Liver (tissue), 7 donors: ENCODE measurements at regions not wholly inside any gene's neighbourhood (a gene's known extent, or its start where the extent isn't known, plus 50 kb on each side); places are given as distances from the start of the nearest gene placed in this dataset.

Source experiments
- DNase-seq: peaks from one replicate; pipeline ENCODE4 v3.0.0-alpha.2; 2017; ENCODE audit warnings: low spot score
- H3K27ac ChIP-seq, 2 donors: one replicate each; pipeline ENCODE4 v1.7.0; 2013; ENCODE audit warnings: inconsistent platforms in 2 of 2, low read length in 2 of 2, control low read depth in 1 of 2, low read depth in 1 of 2, mild to moderate bottlenecking in 1 of 2
- H3K27me3 ChIP-seq, 4 donors: one replicate each; pipeline versions ENCODE4 v1.6.1 to v1.7.0; 2013; ENCODE audit warnings: low read length in 3 of 4, inconsistent platforms in 1 of 4, mild to moderate bottlenecking in 1 of 4, moderate library complexity in 1 of 4; ENCODE audit not compliant: control insufficient read depth in 4 of 4, insufficient read depth in 4 of 4
- H3K36me3 ChIP-seq, 4 donors: one replicate each; pipeline versions ENCODE4 v1.6.1 to v1.7.0; 2013; ENCODE audit warnings: low read length in 3 of 4, mild to moderate bottlenecking in 3 of 4, low read depth in 1 of 4, moderate library complexity in 1 of 4; ENCODE audit not compliant: control insufficient read depth in 4 of 4, insufficient read depth in 3 of 4
- H3K4me1 ChIP-seq, 4 donors: one replicate each; pipeline versions ENCODE4 v1.6.1 to v1.7.0; 2013; ENCODE audit warnings: low read length in 3 of 4, mild to moderate bottlenecking in 3 of 4, moderate library complexity in 1 of 4; ENCODE audit not compliant: control insufficient read depth in 4 of 4, insufficient read depth in 4 of 4
- H3K4me3 ChIP-seq, 3 donors: one replicate each; pipeline versions ENCODE4 v1.6.1 to v1.7.0; 2013; ENCODE audit warnings: low read length in 3 of 3, control low read depth in 1 of 3, low read depth in 1 of 3, mild to moderate bottlenecking in 1 of 3
- H3K9ac ChIP-seq, 2 donors: one replicate each; pipeline ENCODE4 v1.7.0; 2013; ENCODE audit warnings: low read length in 2 of 2, mild to moderate bottlenecking in 2 of 2, moderate library complexity in 2 of 2, control low read depth in 1 of 2, low read depth in 1 of 2
- H3K9me3 ChIP-seq, 4 donors: one replicate each; pipeline versions ENCODE4 v1.6.1 to v1.7.0; 2013; ENCODE audit warnings: low read length in 3 of 4; ENCODE audit not compliant: control insufficient read depth in 4 of 4
- EGR1 ChIP-seq, 2 donors: IDR thresholded peaks; 2 replicates each; pipeline ENCODE4 v1.6.1; 2016 to 2018; ENCODE audit warnings: antibody characterized with exemption in 2 of 2, low read depth in 2 of 2
- FOXA1 ChIP-seq: IDR thresholded peaks from 2 replicates; pipeline ENCODE4 v1.6.1; 2016; ENCODE audit warnings: antibody characterized with exemption
- GABPA ChIP-seq, 2 donors: IDR thresholded peaks in 1 of 2; conservative IDR thresholded peaks in 1 of 2; 2 replicates each; pipeline ENCODE4 v1.6.1; 2016; ENCODE audit warnings: antibody characterized with exemption in 2 of 2, mild to moderate bottlenecking in 1 of 2, moderate library complexity in 1 of 2
- HNF4A ChIP-seq, 2 donors: conservative IDR thresholded peaks; 2 replicates each; pipeline ENCODE4 v1.6.1; 2016; ENCODE audit warnings: antibody characterized with exemption in 2 of 2, mild to moderate bottlenecking in 2 of 2
- HNF4G ChIP-seq: IDR thresholded peaks from 2 replicates; pipeline ENCODE4 v1.6.1; 2016; ENCODE audit warnings: antibody characterized with exemption
- JUND ChIP-seq, 2 donors: IDR thresholded peaks; 2 replicates each; pipeline ENCODE4 v1.6.1; 2016; ENCODE audit warnings: antibody characterized with exemption in 2 of 2
- MAX ChIP-seq: IDR thresholded peaks from 2 replicates; pipeline ENCODE4 v1.6.1; 2016; ENCODE audit warnings: antibody characterized with exemption
- RAD21 ChIP-seq, 2 donors: IDR thresholded peaks; 2 replicates each; pipeline ENCODE4 v1.6.1; 2016; ENCODE audit warnings: antibody characterized with exemption in 2 of 2, mild to moderate bottlenecking in 2 of 2
- REST ChIP-seq: IDR thresholded peaks from 2 replicates; pipeline ENCODE4 v1.6.1; 2016; ENCODE audit warnings: antibody characterized with exemption, mild to moderate bottlenecking
- RXRA ChIP-seq, 2 donors: IDR thresholded peaks; 2 replicates each; pipeline ENCODE4 v1.6.1; 2017 to 2018; ENCODE audit warnings: antibody characterized with exemption in 2 of 2, mild to moderate bottlenecking in 1 of 2
- SP1 ChIP-seq: IDR thresholded peaks from 2 replicates; pipeline ENCODE4 v1.6.1; 2018; ENCODE audit warnings: antibody characterized with exemption, mild to moderate bottlenecking
- TAF1 ChIP-seq: conservative IDR thresholded peaks from 2 replicates; pipeline ENCODE4 v1.6.1; 2016; ENCODE audit warnings: antibody characterized with exemption, mild to moderate bottlenecking
- YY1 ChIP-seq: IDR thresholded peaks from 2 replicates; pipeline ENCODE4 v1.6.1; 2016; ENCODE audit warnings: antibody characterized with exemption, mild to moderate bottlenecking
- ZBTB33 ChIP-seq: IDR thresholded peaks from 2 replicates; pipeline ENCODE4 v1.6.1; 2016; ENCODE audit warnings: antibody characterized with exemption
- WGBS: extraction: QIAGEN DNeasy Blood & Tissue Kit; methylation state at CpG from one replicate; pipeline ENCODE4 v1.1.7; 2013; 5-methylcytosine and 5-hydroxymethylcytosine counted together
- donor health status: healthy.
- donor health status: healthy.
- donor health status: healthy.
- donor health status: healthy.

GRCh38 chr22:49186762-49187161 is 640.9 kb downstream of the BRD1 start:
- no peak for DNase-seq
- Histone ChIP-seq H3K27ac (no peak overlapping the region), H3K4me3 (no peak overlapping the region), H3K4me1 (peaks cover under 1 to 8% (median 6%) of the 10 kb centered on the region in 4 donors), H3K9ac (no peak overlapping the region), H3K36me3 (no peaks in the 10 kb centered on the region), H3K27me3 (no peaks in the 10 kb centered on the region), H3K9me3 (no peaks in the 10 kb centered on the region)
- WGBS, result 94% methylated on average over 12 of the region's 12 CpGs
- TF ChIP-seq EGR1 (IDR thresholded peaks at IDR 0.05; ENCODE audit: low read depth in 2 of 2), result no peak

GRCh38 chr22:49186293-49186692 is 641.4 kb downstream of the BRD1 start:
- 100% methylated on average over 1 of the region's 1 CpG for WGBS
- Histone ChIP-seq H3K27me3 (no peaks in the 10 kb centered on the region), H3K27ac (no peak overlapping the region), H3K9ac (no peak overlapping the region), H3K36me3 (no peaks in the 10 kb centered on the region), H3K4me1 (peaks cover 4 to 13% (median 10%) of the 10 kb centered on the region in 4 donors), H3K4me3 (no peak overlapping the region), H3K9me3 (no peaks in the 10 kb centered on the region)
- DNase-seq, result no peak
- TF ChIP-seq TAF1 (no peak), GABPA (IDR thresholded peaks at IDR 0.05 in 1 of 2, conservative IDR thresholded peaks at IDR 0.05 in 1 of 2) (no peak), EGR1 (IDR thresholded peaks at IDR 0.05; ENCODE audit: low read depth in 2 of 2) (no peak), MAX (no peak), YY1 (no peak), REST (no peak), SP1 (no peak)

GRCh38 chr22:49185312-49185969 is 642.2 kb downstream of the BRD1 start:
- Histone ChIP-seq H3K36me3 (no peaks in the 10 kb centered on the region), H3K9me3 (no peaks in the 10 kb centered on the region), H3K4me1 (peaks cover 9 to 22% (median 16%) of the 10 kb centered on the region in 4 donors), H3K9ac (no peak overlapping the region), H3K4me3 (no peak overlapping the region), H3K27ac (no peak overlapping the region), H3K27me3 (no peaks in the 10 kb centered on the region)
- DNase-seq, result no peak
- WGBS, result 82% methylated on average over 4 of the region's 4 CpGs
- no peak for TF ChIP-seq HNF4A (conservative IDR thresholded peaks at IDR 0.05)
- TF ChIP-seq EGR1 (IDR thresholded peaks at IDR 0.05; ENCODE audit: low read depth in 2 of 2), result no peak

GRCh38 chr22:49184736-49185135 is 642.9 kb downstream of the BRD1 start:
- 94% methylated on average over 15 of the region's 15 CpGs for WGBS
- TF ChIP-seq JUND (IDR thresholded peaks at IDR 0.05), result no peak
- no peak for TF ChIP-seq TAF1
- no peak for TF ChIP-seq RAD21 (IDR thresholded peaks at IDR 0.05)
- no peak for TF ChIP-seq HNF4A (conservative IDR thresholded peaks at IDR 0.05)
- no peak for TF ChIP-seq ZBTB33
- no peak for TF ChIP-seq FOXA1
- TF ChIP-seq GABPA (IDR thresholded peaks at IDR 0.05 in 1 of 2, conservative IDR thresholded peaks at IDR 0.05 in 1 of 2), result no peak
- no peak for TF ChIP-seq HNF4G
- TF ChIP-seq MAX, result no peak
- TF ChIP-seq RXRA (IDR thresholded peaks at IDR 0.05), result no peak

More at GRCh38 chr22:49184736-49185135, 642.9 kb downstream of the BRD1 start:
- Histone ChIP-seq H3K36me3 (no peaks in the 10 kb centered on the region), H3K9me3 (no peaks in the 10 kb centered on the region), H3K4me1 (peaks cover 11 to 29% (median 23%) of the 10 kb centered on the region in 4 donors), H3K9ac (no peak overlapping the region), H3K4me3 (no peak overlapping the region), H3K27me3 (no peaks in the 10 kb centered on the region), H3K27ac (no peak overlapping the region)
- no peak for DNase-seq
